H1 (cell line): ENCODE measurements at regions not wholly inside any gene's neighbourhood (a gene's known extent, or its start where the extent isn't known, plus 50 kb on each side); places are given as distances from the start of the nearest gene placed in this dataset.

ENCODE experiments used
- CTCF ChIA-PET: fragments of 300-600 bp; sonication (Branson Sonifier 250); formaldehyde crosslinking; loops from one replicate; lab custom pipeline; 2021; ENCODE audit not compliant: partially characterized antibody; lab: Charles Lee
- POLR2A ChIA-PET: fragments of 300-600 bp; sonication (Branson Sonifier 250); formaldehyde crosslinking; loops from one replicate; lab custom pipeline; 2021; ENCODE audit warnings: inconsistent platforms; ENCODE audit not compliant: partially characterized antibody; lab: Charles Lee
- DNase-seq, 2 experiments: peaks; one replicate each; pipeline versions ENCODE4 v3.0.0 to v3.0.0-alpha.2; 2010 to 2022; ENCODE audit warnings: low spot score in 2 of 2, low read depth in 1 of 2, mixed read lengths in 1 of 2
- FAIRE-seq: peaks from 2 replicates; lab custom pipeline; 2011; peaks lifted over from hg19 to GRCh38; lab: Jason Lieb, UNC
- H2AFZ ChIP-seq: 2 replicates; pipeline ENCODE4 v1.8.1; 2012; ENCODE audit warnings: low read length, inconsistent platforms
- H2AK5ac ChIP-seq: 2 replicates; pipeline ENCODE4 v1.6.1; 2013; ENCODE audit warnings: low read depth, low read length
- H2BK120ac ChIP-seq: replicated peaks from 2 replicates; pipeline ENCODE3; 2013; ENCODE audit warnings: low read depth, low read length, inconsistent platforms
- H2BK12ac ChIP-seq: 2 replicates; pipeline ENCODE4 v1.6.1; 2013; ENCODE audit warnings: low read depth, low read length
- H2BK15ac ChIP-seq: 2 replicates; pipeline ENCODE4 v1.6.1; 2013; ENCODE audit warnings: low read length
- H2BK20ac ChIP-seq: 2 replicates; pipeline ENCODE4 v1.6.1; 2013; ENCODE audit warnings: low read length
- H2BK5ac ChIP-seq: 2 replicates; pipeline ENCODE4 v1.6.1; 2013; ENCODE audit warnings: low read depth, low read length
- H3K14ac ChIP-seq: 2 replicates; pipeline ENCODE4 v1.6.1; 2013; ENCODE audit warnings: inconsistent platforms; ENCODE audit not compliant: insufficient read length
- H3K18ac ChIP-seq: 2 replicates; pipeline ENCODE4 v1.6.1; 2013; ENCODE audit warnings: low read length; ENCODE audit errors: extremely low read depth
- H3K23ac ChIP-seq: 2 replicates; pipeline ENCODE4 v1.6.1; 2013; ENCODE audit warnings: inconsistent platforms; ENCODE audit not compliant: insufficient read length
- H3K23me2 ChIP-seq: 2 replicates; pipeline ENCODE4 v1.6.1; 2013; ENCODE audit warnings: low read depth, low read length
- H3K27ac ChIP-seq: 2 replicates; pipeline ENCODE4 v1.6.1; 2011; ENCODE audit warnings: low read depth, low read length, inconsistent platforms
- H3K27me3 ChIP-seq, 4 experiments: replicated peaks in 1 of 4; 1 replicate in 1 of 4; 2 replicates in 3 of 4; pipeline versions ENCODE4 v1.6.1 to v1.8.1; 2011 to 2013; ENCODE audit warnings: low read length in 3 of 4, mild to moderate bottlenecking in 3 of 4, inconsistent platforms in 2 of 4, mixed read lengths in 2 of 4, moderate library complexity in 1 of 4; ENCODE audit not compliant: control insufficient read depth in 3 of 4, insufficient read depth in 3 of 4; ENCODE audit errors: extremely low read depth in 1 of 4
- H3K36me3 ChIP-seq, 4 experiments: 2 replicates each; pipeline versions ENCODE4 v1.6.1 to v1.8.1; 2011 to 2013; ENCODE audit warnings: mild to moderate bottlenecking in 4 of 4, low read length in 3 of 4, moderate library complexity in 2 of 4, control low read depth in 1 of 4, inconsistent platforms in 1 of 4; ENCODE audit not compliant: insufficient read depth in 4 of 4, control insufficient read depth in 2 of 4
- H3K4ac ChIP-seq: replicated peaks from 2 replicates; pipeline ENCODE3; 2013; ENCODE audit warnings: low read length, low read depth, mixed read lengths, inconsistent platforms; ENCODE audit not compliant: insufficient read length
- H3K4me1 ChIP-seq, 4 experiments: replicated peaks in 1 of 4; 1 replicate in 1 of 4; 2 replicates in 3 of 4; pipeline versions ENCODE4 v1.6.1 to v1.8.1; 2011 to 2013; ENCODE audit warnings: low read length in 3 of 4, inconsistent platforms in 2 of 4, mixed read lengths in 1 of 4; ENCODE audit not compliant: insufficient read depth in 4 of 4, control insufficient read depth in 3 of 4
- H3K4me2 ChIP-seq, 2 experiments: 2 replicates each; pipeline versions ENCODE4 v1.6.1 to v1.8.1; 2011 to 2013; ENCODE audit warnings: low read depth in 2 of 2, low read length in 2 of 2, control low read depth in 1 of 2, inconsistent platforms in 1 of 2, mild to moderate bottlenecking in 1 of 2; ENCODE audit not compliant: insufficient read depth in 1 of 2
- H3K4me3 ChIP-seq, 4 experiments: fragments of 200-600, 300-600 bp in 1 of 4; sonication (generic), shearing (Covaris generic), sonication (Bioruptor Twin) in 1 of 4; 2 replicates each; pipeline versions ENCODE4 v1.5.1 to v1.8.1; 2011 to 2016; ENCODE audit warnings: low read length in 4 of 4, low read depth in 3 of 4, control low read depth in 2 of 4, inconsistent platforms in 2 of 4, mild to moderate bottlenecking in 2 of 4, mixed read lengths in 1 of 4, moderate library complexity in 1 of 4; ENCODE audit not compliant: insufficient read depth in 2 of 4; ENCODE audit errors: extremely low read depth in 1 of 4
- H3K56ac ChIP-seq: replicated peaks from 2 replicates; pipeline ENCODE3; 2013; ENCODE audit warnings: low read depth, mild to moderate bottlenecking, mixed read lengths, low read length, inconsistent platforms; ENCODE audit not compliant: insufficient read length
- H3K79me1 ChIP-seq: 2 replicates; pipeline ENCODE4 v1.6.1; 2013; ENCODE audit warnings: low read depth, low read length, control low read depth
- H3K79me2 ChIP-seq, 2 experiments: 2 replicates each; pipeline versions ENCODE4 v1.6.1 to v1.8.1; 2012 to 2013; ENCODE audit warnings: low read length in 2 of 2, mild to moderate bottlenecking in 2 of 2, inconsistent platforms in 1 of 2; ENCODE audit not compliant: insufficient read depth in 2 of 2, control insufficient read depth in 1 of 2
- H3K9ac ChIP-seq, 4 experiments: replicated peaks in 1 of 4; 1 replicate in 1 of 4; 2 replicates in 3 of 4; pipeline versions ENCODE4 v1.6.1 to v1.8.1; 2011 to 2013; ENCODE audit warnings: low read depth in 3 of 4, low read length in 3 of 4, control low read depth in 2 of 4, mild to moderate bottlenecking in 2 of 4, moderate library complexity in 2 of 4, inconsistent platforms in 1 of 4; ENCODE audit errors: extremely low read depth in 1 of 4
- H3K9me3 ChIP-seq, 2 experiments: 2 replicates each; pipeline versions ENCODE4 v1.6.1 to v1.8.1; 2012 to 2013; ENCODE audit warnings: mild to moderate bottlenecking in 2 of 2, moderate library complexity in 2 of 2, control low read depth in 1 of 2, inconsistent platforms in 1 of 2, low read depth in 1 of 2, low read length in 1 of 2, mixed read lengths in 1 of 2; ENCODE audit not compliant: insufficient read depth in 2 of 2
- H4K20me1 ChIP-seq, 2 experiments: replicated peaks in 1 of 2; 2 replicates each; pipeline versions ENCODE3 to v1.8.1; 2011 to 2013; ENCODE audit warnings: inconsistent platforms in 2 of 2, low read length in 2 of 2, mild to moderate bottlenecking in 1 of 2; ENCODE audit not compliant: insufficient read depth in 2 of 2, control insufficient read depth in 1 of 2
- H4K5ac ChIP-seq: 2 replicates; pipeline ENCODE4 v1.6.1; 2013; ENCODE audit warnings: low read length, low read depth, mixed read lengths, inconsistent platforms; ENCODE audit not compliant: insufficient read length
- H4K8ac ChIP-seq: 2 replicates; pipeline ENCODE4 v1.8.0; 2013; ENCODE audit warnings: mild to moderate bottlenecking, moderate library complexity, low read length, inconsistent platforms; ENCODE audit not compliant: insufficient read depth; ENCODE audit errors: extremely low read depth
- H4K91ac ChIP-seq: replicated peaks from 2 replicates; pipeline ENCODE3; 2013; ENCODE audit warnings: low read length, mixed read lengths, inconsistent platforms; ENCODE audit not compliant: insufficient read length
- ATF3 ChIP-seq: IDR thresholded peaks from 2 replicates; pipeline ENCODE4 v1.6.1; 2011; ENCODE audit warnings: low read depth, mild to moderate bottlenecking, low read length; ENCODE audit not compliant: insufficient read depth
- CTBP2 ChIP-seq: IDR thresholded peaks from 2 replicates; pipeline ENCODE4 v1.7.0; 2011; ENCODE audit warnings: borderline replicate concordance, mild to moderate bottlenecking, moderate library complexity, mixed read lengths, low read length; ENCODE audit not compliant: insufficient read depth, insufficient read length
- HDAC2 ChIP-seq, 2 experiments: fragments of 300-600 bp in 1 of 2; sonication (generic) in 1 of 2; IDR thresholded peaks; 2 replicates each; pipeline ENCODE4 v1.6.1; 2011 to 2012; ENCODE audit warnings: low read depth in 2 of 2, low read length in 2 of 2, mild to moderate bottlenecking in 2 of 2, moderate library complexity in 2 of 2, borderline replicate concordance in 1 of 2, inconsistent platforms in 1 of 2
- KDM1A ChIP-seq: fragments of 200-600, 300-600 bp; sonication (generic); IDR thresholded peaks from 2 replicates; pipeline ENCODE4 v1.7.1; 2016; ENCODE audit warnings: mild to moderate bottlenecking, low read length, borderline replicate concordance
- POU5F1 ChIP-seq: IDR thresholded peaks from 2 replicates; pipeline ENCODE4 v1.6.1; 2011; ENCODE audit warnings: low read depth, mild to moderate bottlenecking, low read length, moderate library complexity
- SIRT6 ChIP-seq: IDR thresholded peaks from one replicate; pipeline ENCODE4 v1.7.1; 2012; ENCODE audit warnings: low read length, inconsistent platforms
- WGBS, 2 experiments: shearing (Covaris generic) in 1 of 2; methylation state at CpG; one replicate each; pipeline versions ENCODE4 v1.1.6 to v1.1.7; 2013 to 2015; ENCODE audit warnings: low lambda C conversion rate in 2 of 2, mixed read lengths in 2 of 2, inconsistent platforms in 1 of 2, low coverage in 1 of 2, missing lambda C conversion rate in 1 of 2; ENCODE audit not compliant: insufficient replicate concordance in 2 of 2, insufficient coverage in 1 of 2, insufficient read length in 1 of 2; ENCODE audit errors: extremely low coverage in 1 of 2, missing lambda C conversion rate in 1 of 2; 5-methylcytosine and 5-hydroxymethylcytosine counted together

- FAIRE-seq = no peak
Observed at GRCh38 chr1:98112626-98113025, 191.8 kb upstream of the DPYD start.

More at GRCh38 chr1:98112626-98113025, 191.8 kb upstream of the DPYD start:
- Histone ChIP-seq H2BK12ac (no peak overlapping the region), H4K91ac (no peak overlapping the region), H4K20me1 (no peaks in the 10 kb centered on the region), H3K4ac (no peak overlapping the region), H3K56ac (no peak overlapping the region), H3K4me2 (no peak overlapping the region), H3K36me3 (no peaks in the 10 kb centered on the region)
- CTCF ChIA-PET = interaction anchor here (0.9 kb wide), 1 partner anchor 356 kb away, joined by 4 read pairs; no protein-coding TSS in a partner anchor
- POLR2A ChIA-PET = no interaction called here
- no peak for DNase-seq
- TF ChIP-seq HDAC2 (IDR thresholded peaks at IDR 0.05; ENCODE audit: borderline replicate concordance in 1 of 2, low read depth in 2 of 2, low read length in 2 of 2) (no peak), CTBP2 (no peak), POU5F1 (no peak), SIRT6 (no peak), KDM1A (no peak), ATF3 (no peak)
- TF ChIP-seq, all 59 proteins: peak for 0
- no peak overlapping the region for H3K23ac ChIP-seq
- no peaks in the 10 kb centered on the region for H3K79me2 ChIP-seq
- H3K23me2 ChIP-seq = no peaks in the 10 kb centered on the region
- no peak overlapping the region for H2BK15ac ChIP-seq
- H3K9ac ChIP-seq = no peak overlapping the region
- no peak overlapping the region for H2BK120ac ChIP-seq
- H4K8ac ChIP-seq = no peak overlapping the region
- H2AFZ ChIP-seq = no peak overlapping the region
- no peak overlapping the region for H3K18ac ChIP-seq
- H3K79me1 ChIP-seq = no peaks in the 10 kb centered on the region
- H3K27ac ChIP-seq = no peak overlapping the region
- no peaks in the 10 kb centered on the region; a peak in 1 of 4 replicates for H3K9me3 ChIP-seq
- H3K4me1 ChIP-seq = no peaks in the 10 kb centered on the region
- H3K4me3 ChIP-seq = no peak overlapping the region
- no peak overlapping the region for H3K14ac ChIP-seq
- 94% methylated on average over 2 of the region's 2 CpGs; no CpG with 5 or more reads in 1 of the 2 experiments for WGBS, 2 experiments
- no peak overlapping the region for H4K5ac ChIP-seq
- no peaks in the 10 kb centered on the region for H3K27me3 ChIP-seq
- H2BK20ac ChIP-seq = no peak overlapping the region
- H2BK5ac ChIP-seq = no peak overlapping the region
- H2AK5ac ChIP-seq = no peak overlapping the region
